K562 (cell line): ENCODE measurements at regions not wholly inside any gene's neighbourhood (a gene's known extent, or its start where the extent isn't known, plus 50 kb on each side); places are given as distances from the start of the nearest gene placed in this dataset.

Experiments used
- ATAC-seq: fragments of 200-7000 bp; cut with Tn5 transposase; 3 replicates; pipeline ENCODE4 v1.9.1; 2020; ENCODE audit warnings: moderate library complexity
- BruUV-seq: library from RNA; stranded (reverse); fragments of 400-500 nt; replicated peaks from 2 replicates; lab custom pipeline; 2021; lab: Mats Ljungman, UMichigan
- CTCF ChIA-PET: fragments of 300-600 bp; formaldehyde crosslinking; extraction: SDS; loops from one replicate; lab custom pipeline; 2021; ENCODE audit warnings: low intra/inter-chr PET ratio; lab: Yijun Ruan, JAX
- POLR2A ChIA-PET: fragments of 300-600, 350-650 bp; sonication (Branson Sonifier 250); formaldehyde crosslinking; extraction: SDS; loops from one replicate; lab custom pipeline; 2021; ENCODE audit warnings: antibody characterized with exemption, inconsistent platforms; lab: Yijun Ruan, JAX
- DNase-seq, 4 experiments: peaks; one replicate each; pipeline versions ENCODE4 v3.0.0 to v3.0.0-alpha.2; 2011 to 2018; ENCODE audit warnings: low spot score in 3 of 4, mixed read lengths in 3 of 4; ENCODE audit errors: extremely low read depth in 1 of 4
- FAIRE-seq: peaks from 2 replicates; lab custom pipeline; 2011; peaks lifted over from hg19 to GRCh38; lab: Jason Lieb, UNC
- H2AFZ ChIP-seq: 2 replicates; pipeline ENCODE4 v1.6.0; 2011; ENCODE audit warnings: low read depth, low read length, control low read depth, inconsistent platforms
- H3K27ac ChIP-seq: fragments of 200-600 bp; 3 replicates; pipeline ENCODE4 v1.8.0; 2011; ENCODE audit warnings: low read depth, mild to moderate bottlenecking, control low read depth, inconsistent platforms, low read length, moderate library complexity, mixed read lengths; ENCODE audit errors: extremely low read depth
- H3K27me3 ChIP-seq, 2 experiments: fragments of 300-600 bp in 1 of 2; 2 replicates in 1 of 2; 3 replicates in 1 of 2; pipeline versions ENCODE4 v1.6.0 to v1.8.0; 2011; ENCODE audit warnings: inconsistent platforms in 2 of 2, low read length in 2 of 2, mild to moderate bottlenecking in 1 of 2, mixed read lengths in 1 of 2, moderate library complexity in 1 of 2; ENCODE audit not compliant: control insufficient read depth in 2 of 2, insufficient read depth in 2 of 2
- H3K36me3 ChIP-seq: fragments of 300-600 bp; 3 replicates; pipeline ENCODE4 v1.8.0; 2011; ENCODE audit warnings: mild to moderate bottlenecking, low read length, inconsistent platforms; ENCODE audit not compliant: control insufficient read depth, insufficient read depth
- H3K4me1 ChIP-seq, 2 experiments: fragments of 200-600 bp in 1 of 2; replicated peaks in 1 of 2; 2 replicates in 1 of 2; 3 replicates in 1 of 2; pipeline versions ENCODE4 v1.5.1 to v1.8.0; 2011; ENCODE audit warnings: inconsistent platforms in 2 of 2, low read length in 2 of 2, mild to moderate bottlenecking in 1 of 2, mixed read lengths in 1 of 2, moderate library complexity in 1 of 2; ENCODE audit not compliant: control insufficient read depth in 2 of 2, insufficient read depth in 2 of 2
- H3K4me2 ChIP-seq: 2 replicates; pipeline ENCODE4 v1.6.1; 2011; ENCODE audit warnings: low read length, control low read depth, inconsistent platforms, mixed read lengths; ENCODE audit not compliant: insufficient read depth
- H3K4me3 ChIP-seq: fragments of 200-600 bp; sonication (generic), shearing (Covaris generic); 2 replicates; pipeline ENCODE4 v1.5.1; 2016; ENCODE audit warnings: control low read depth, inconsistent platforms
- H3K79me2 ChIP-seq: fragments of 200-600 bp; 3 replicates; pipeline ENCODE4 v1.8.0; 2011; ENCODE audit warnings: low read length, inconsistent platforms; ENCODE audit not compliant: control insufficient read depth, insufficient read depth
- H3K9ac ChIP-seq, 2 experiments: 2 replicates each; pipeline versions ENCODE4 v1.6.0 to v1.6.1; 2011; ENCODE audit warnings: low read depth in 2 of 2, low read length in 2 of 2, control low read depth in 1 of 2, inconsistent platforms in 1 of 2, mild to moderate bottlenecking in 1 of 2, mixed read lengths in 1 of 2; ENCODE audit not compliant: insufficient read depth in 1 of 2
- H3K9me1 ChIP-seq: one replicate; pipeline ENCODE4 v1.6.0; 2011; ENCODE audit warnings: inconsistent platforms, mild to moderate bottlenecking, low read length, moderate library complexity; ENCODE audit not compliant: control insufficient read depth, insufficient read depth
- H3K9me3 ChIP-seq: replicated peaks from 2 replicates; pipeline ENCODE4 v1.5.1; 2011; ENCODE audit warnings: low read depth, low read length, inconsistent platforms; ENCODE audit not compliant: control insufficient read depth, insufficient read depth
- H4K20me1 ChIP-seq: replicated peaks from 2 replicates; pipeline ENCODE4 v1.6.1; 2011; ENCODE audit warnings: low read length, inconsistent platforms, mixed read lengths; ENCODE audit not compliant: control insufficient read depth, insufficient read depth
- GATAD2B ChIP-seq: fragments of 450-650 bp; IDR thresholded peaks from 2 replicates; pipeline ENCODE4 v1.6.1; 2017; ENCODE audit warnings: mild to moderate bottlenecking, borderline replicate concordance
- GTF2E2 ChIP-seq: fragments of 200-800 bp; sonication (Bioruptor generic); IDR thresholded peaks from 2 replicates; pipeline ENCODE4 v1.6.1; 2016; ENCODE audit warnings: missing genetic modification characterization, missing compliant biosample characterization
- HDAC1 ChIP-seq, 2 experiments: fragments of 450-650 bp; IDR thresholded peaks; 2 replicates each; pipeline ENCODE4 v1.6.1; 2016 to 2017; ENCODE audit warnings: inconsistent platforms in 1 of 2, mild to moderate bottlenecking in 1 of 2, moderate library complexity in 1 of 2
- KDM5B ChIP-seq: fragments of 200-600 bp; sonication (generic); IDR thresholded peaks from 2 replicates; pipeline ENCODE4 v1.6.1; 2012; ENCODE audit warnings: low read depth, mild to moderate bottlenecking, moderate library complexity, low read length, control low read depth, inconsistent platforms; ENCODE audit not compliant: insufficient replicate concordance
- MAX ChIP-seq: sonication (generic); formaldehyde crosslinking; IDR thresholded peaks from 2 replicates; pipeline ENCODE4 v1.9.0; 2022; ENCODE audit warnings: mild to moderate bottlenecking, missing genetic modification reagents
- NR3C1 ChIP-seq: sonication (generic); formaldehyde crosslinking; IDR thresholded peaks from 2 replicates; pipeline ENCODE4 v1.8.1; 2022; ENCODE audit warnings: missing genetic modification reagents
- SMC3 ChIP-seq: conservative IDR thresholded peaks from 2 replicates; pipeline ENCODE4 v1.6.1; 2011; ENCODE audit warnings: low read depth, low read length, improper control_type of control experiment; ENCODE audit not compliant: insufficient read depth
- ZFP30 ChIP-seq: fragments of 250-450 bp; sonication (Bioruptor Pico); IDR thresholded peaks from 2 replicates; pipeline ENCODE4 v1.8.0; 2022; ENCODE audit warnings: moderate library complexity, mild to moderate bottlenecking, inconsistent platforms, borderline replicate concordance
- ZNF277 ChIP-seq: fragments of 250-450 bp; sonication (Bioruptor Pico); IDR thresholded peaks from 2 replicates; pipeline ENCODE4 v1.8.0; 2022; ENCODE audit warnings: inconsistent platforms, mild to moderate bottlenecking, moderate library complexity, borderline replicate concordance
- ZNF449 ChIP-seq: fragments of 250-450 bp; sonication (Bioruptor Pico); IDR thresholded peaks from 2 replicates; pipeline ENCODE4 v1.8.0; 2022; ENCODE audit warnings: moderate library complexity, mild to moderate bottlenecking, inconsistent platforms
- ZNF766 ChIP-seq: fragments of 200-800 bp; sonication (Bioruptor generic); conservative IDR thresholded peaks from 2 replicates; pipeline ENCODE4 v1.6.1; 2016; ENCODE audit warnings: missing genetic modification characterization, missing compliant biosample characterization
- ZSCAN29 ChIP-seq: fragments of 450-650 bp; IDR thresholded peaks from 2 replicates; pipeline ENCODE4 v1.6.1; 2017
- WGBS: fragments of 100-300 bp; shearing (Covaris generic); methylation state at CpG from one replicate; pipeline ENCODE4 v1.1.6; 2016; ENCODE audit warnings: low coverage, mixed read lengths; ENCODE audit not compliant: insufficient coverage; ENCODE audit errors: missing lambda C conversion rate; 5-methylcytosine and 5-hydroxymethylcytosine counted together
- in situ Hi-C: fragments of 300-500 bp; cut with MboI; formaldehyde crosslinking; loops from 4 replicates; pipeline ENCODE4 v1.15.0; 2018; ENCODE audit warnings: inconsistent platforms, mixed read lengths
- intact Hi-C: fragments of 100-400 bp; cut with micrococcal nuclease; formaldehyde crosslinking; loops from 2 replicates; pipeline ENCODE4 v1.14.2; 2022

- H2AFZ ChIP-seq, result no peak overlapping the region
- in situ Hi-C loops, result no loop called here
- POLR2A ChIA-PET, result interaction anchor here (0.6 kb wide), 1 partner anchor 1402 kb away, joined by 3 read pairs; no protein-coding TSS in a partner anchor
- DNase-seq (no peak), FAIRE-seq (no peak), ATAC-seq (no peak)
- no peaks in the 10 kb centered on the region for H3K79me2 ChIP-seq
- H3K9me1 ChIP-seq, result no peaks in the 10 kb centered on the region
- H3K9ac ChIP-seq, result no peak overlapping the region
- CTCF ChIA-PET, result no interaction called here
- H3K27ac ChIP-seq, result no peak overlapping the region
- H4K20me1 ChIP-seq, result no peaks in the 10 kb centered on the region
- H3K27me3 ChIP-seq, result no peaks in the 10 kb centered on the region
- no peaks in the 10 kb centered on the region for H3K9me3 ChIP-seq
- TF ChIP-seq SMC3 (no peak), ZSCAN29 (no peak)
- intact Hi-C loops, result no loop called here
- BruUV-seq, result no TSS peak
- H3K4me3 ChIP-seq, result no peak overlapping the region
- no peak overlapping the region for H3K4me2 ChIP-seq
- 4% methylated on average over 3 of the region's 3 CpGs for WGBS
- H3K4me1 ChIP-seq, result no peaks in the 10 kb centered on the region
- H3K36me3 ChIP-seq, result no peaks in the 10 kb centered on the region
These were observed 886.2 kb upstream of the NRXN1 start for GRCh38 chr2:51918113-51918512.

GRCh38 chr2:51903728-51904127, 871.8 kb upstream of the NRXN1 start:
- DNase-seq (no peak), ATAC-seq (no peak), FAIRE-seq (no peak)
- Histone ChIP-seq H3K27me3 (no peaks in the 10 kb centered on the region), H3K9ac (no peak overlapping the region), H3K27ac (no peak overlapping the region), H3K4me1 (no peaks in the 10 kb centered on the region), H3K4me3 (no peak overlapping the region), H3K9me1 (no peaks in the 10 kb centered on the region), H3K9me3 (no peaks in the 10 kb centered on the region), H3K79me2 (no peaks in the 10 kb centered on the region), H2AFZ (no peak overlapping the region), H3K4me2 (no peak overlapping the region), H3K36me3 (no peaks in the 10 kb centered on the region), H4K20me1 (no peaks in the 10 kb centered on the region)
- intact Hi-C loops (no loop called here), in situ Hi-C loops (no loop called here)
- ChIA-PET CTCF (no interaction called here), POLR2A (no interaction called here)
- no TSS peak for BruUV-seq
- WGBS, result 0% methylated on average over 1 of the region's 1 CpG
- no peak for TF ChIP-seq ZNF277 (CRISPR knock-in tag)
- TF ChIP-seq ZFP30 (CRISPR knock-in tag), result no peak
- TF ChIP-seq GTF2E2, result no peak
- no peak for TF ChIP-seq ZNF766 (CRISPR knock-in tag)
- TF ChIP-seq MAX (CRISPR knock-in tag), result no peak
- no peak for TF ChIP-seq NR3C1 (CRISPR knock-in tag)
- no peak for TF ChIP-seq KDM5B
- no peak for TF ChIP-seq ZNF449 (CRISPR knock-in tag)
- TF ChIP-seq GATAD2B, result no peak
- TF ChIP-seq HDAC1 (IDR thresholded peaks at IDR 0.05), result no peak
